Suprapubic skin (tissue), 4 donors: ENCODE measurements at regions not wholly inside any gene's neighbourhood (a gene's known extent, or its start where the extent isn't known, plus 50 kb on each side); places are given as distances from the start of the nearest gene placed in this dataset.
"Not testable (repeated sequence)": the region's sequence is repeated elsewhere in the genome, so short reads cannot be mapped to it uniquely, and the experiment has no call there.

Experiments used
- DNase-seq, 2 donors: peaks; one replicate each; pipeline ENCODE4 v3.0.0-alpha.2; 2019; ENCODE audit warnings: low spot score in 2 of 2
- H3K27ac ChIP-seq: fragments of 200-600 bp; sonication (generic); one replicate; pipeline ENCODE4 v1.5.1; 2019
- H3K27me3 ChIP-seq: fragments of 200-600 bp; sonication (generic); one replicate; pipeline ENCODE4 v1.5.1; 2019
- H3K36me3 ChIP-seq: fragments of 200-600 bp; sonication (generic); one replicate; pipeline ENCODE4 v1.5.1; 2019
- H3K4me1 ChIP-seq: fragments of 200-600 bp; sonication (generic); one replicate; pipeline ENCODE4 v1.5.1; 2019
- H3K4me3 ChIP-seq: fragments of 200-600 bp; sonication (generic); one replicate; pipeline ENCODE4 v1.5.1; 2019; ENCODE audit warnings: mild to moderate bottlenecking
- H3K9me3 ChIP-seq: fragments of 200-600 bp; sonication (generic); one replicate; pipeline ENCODE4 v1.5.1; 2019
- EP300 ChIP-seq: sonication (generic); formaldehyde crosslinking; IDR thresholded peaks from one replicate; pipeline ENCODE4 v1.6.1; 2017; ENCODE audit warnings: antibody characterized with exemption
- POLR2A ChIP-seq, 2 donors: fragments of 450-650 bp; IDR thresholded peaks; one replicate each; pipeline ENCODE4 v1.6.1; 2017; ENCODE audit warnings: antibody characterized with exemption in 2 of 2, mild to moderate bottlenecking in 2 of 2, moderate library complexity in 2 of 2
- POLR2AphosphoS5 ChIP-seq, 3 donors: sonication (generic); formaldehyde crosslinking; IDR thresholded peaks; one replicate each; pipeline ENCODE4 v1.6.1; 2017; ENCODE audit warnings: antibody characterized with exemption in 3 of 3
- WGBS: methylation state at CpG from one replicate; pipeline ENCODE4 v1.1.5; 2018; 5-methylcytosine and 5-hydroxymethylcytosine counted together
- TF ChIP-seq, protein P1 (sequence below), 2 donors: fragments of 200-600 bp in 1 of 2; fragments of 450-650 bp in 1 of 2; sonication (generic) in 1 of 2; IDR thresholded peaks; one replicate each; pipeline ENCODE4 v1.5.1; 2016 to 2019; ENCODE audit warnings: antibody characterized with exemption in 2 of 2, mild to moderate bottlenecking in 1 of 2, moderate library complexity in 1 of 2

DNA sequence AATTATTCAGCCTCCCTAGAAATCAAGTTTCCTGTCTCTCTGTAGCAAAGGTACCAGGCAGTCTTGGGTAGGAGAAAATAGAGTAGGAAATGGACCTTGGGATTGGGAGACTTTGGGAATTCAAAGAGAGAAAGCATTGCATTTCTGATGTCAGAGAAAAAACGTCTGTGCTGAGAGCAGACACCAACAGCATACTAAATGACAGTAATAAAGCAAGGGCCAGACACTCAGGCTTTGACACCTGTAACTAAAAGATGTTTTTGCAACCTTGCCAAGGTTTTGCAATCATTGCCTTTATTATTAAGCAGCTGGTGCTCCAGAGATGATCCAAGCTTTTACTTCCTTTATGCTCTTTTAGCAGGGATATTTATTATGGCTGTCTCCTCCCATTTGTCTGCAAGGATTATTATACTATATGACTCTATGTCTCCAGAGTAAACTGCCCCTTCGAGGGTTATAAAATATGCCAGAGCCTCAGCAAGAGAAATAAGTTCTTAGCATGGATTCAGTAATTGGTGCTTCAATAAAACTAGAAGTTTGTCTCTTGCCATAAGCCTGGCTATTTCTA is 85.2 kb upstream of the GRAMD1B start:
- H3K27me3 ChIP-seq, result no peaks in the 10 kb centered on the region
- H3K4me3 ChIP-seq, result no peak overlapping the region
- TF ChIP-seq POLR2A (IDR thresholded peaks at IDR 0.05) (no peak), POLR2AphosphoS5 (IDR thresholded peaks at IDR 0.05) (no peak), EP300 (no peak)
- TF ChIP-seq, protein P1, sequence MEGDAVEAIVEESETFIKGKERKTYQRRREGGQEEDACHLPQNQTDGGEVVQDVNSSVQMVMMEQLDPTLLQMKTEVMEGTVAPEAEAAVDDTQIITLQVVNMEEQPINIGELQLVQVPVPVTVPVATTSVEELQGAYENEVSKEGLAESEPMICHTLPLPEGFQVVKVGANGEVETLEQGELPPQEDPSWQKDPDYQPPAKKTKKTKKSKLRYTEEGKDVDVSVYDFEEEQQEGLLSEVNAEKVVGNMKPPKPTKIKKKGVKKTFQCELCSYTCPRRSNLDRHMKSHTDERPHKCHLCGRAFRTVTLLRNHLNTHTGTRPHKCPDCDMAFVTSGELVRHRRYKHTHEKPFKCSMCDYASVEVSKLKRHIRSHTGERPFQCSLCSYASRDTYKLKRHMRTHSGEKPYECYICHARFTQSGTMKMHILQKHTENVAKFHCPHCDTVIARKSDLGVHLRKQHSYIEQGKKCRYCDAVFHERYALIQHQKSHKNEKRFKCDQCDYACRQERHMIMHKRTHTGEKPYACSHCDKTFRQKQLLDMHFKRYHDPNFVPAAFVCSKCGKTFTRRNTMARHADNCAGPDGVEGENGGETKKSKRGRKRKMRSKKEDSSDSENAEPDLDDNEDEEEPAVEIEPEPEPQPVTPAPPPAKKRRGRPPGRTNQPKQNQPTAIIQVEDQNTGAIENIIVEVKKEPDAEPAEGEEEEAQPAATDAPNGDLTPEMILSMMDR (IDR thresholded peaks at IDR 0.05), result no peak

DNA sequence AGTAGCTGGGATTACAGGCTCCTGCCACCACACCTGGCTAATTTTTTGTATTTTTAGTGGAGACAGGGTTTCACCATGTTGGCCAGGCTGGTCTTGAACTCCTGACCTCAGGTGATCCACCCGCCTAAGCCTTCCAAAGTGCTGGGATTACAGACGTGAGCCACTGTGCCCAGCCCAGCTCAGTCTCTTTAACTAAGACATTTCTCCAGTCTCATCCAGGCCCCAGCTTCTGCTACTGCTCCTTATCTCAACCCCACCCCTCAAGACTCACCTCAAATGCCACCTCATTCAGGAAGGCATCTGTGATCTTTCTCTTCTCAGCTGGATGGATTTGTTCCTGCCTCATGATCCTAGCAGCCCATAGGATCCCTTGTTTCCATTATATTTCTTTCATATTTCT is 85.9 kb upstream of the GRAMD1B start:
- not testable (repeated sequence) for H3K9me3 ChIP-seq, H3K27ac ChIP-seq, H3K4me3 ChIP-seq, H3K36me3 ChIP-seq, H3K27me3 ChIP-seq, H3K4me1 ChIP-seq, DNase-seq
- WGBS, result 78% methylated on average over 2 of the region's 2 CpGs

More for the DNA sequence above, 85.2 kb upstream of the GRAMD1B start:
- no peaks in the 10 kb centered on the region for H3K9me3 ChIP-seq
- WGBS, result 21% methylated on average over 2 of the region's 2 CpGs
- no peaks in the 10 kb centered on the region for H3K4me1 ChIP-seq
- no peak for DNase-seq
- H3K27ac ChIP-seq, result no peak overlapping the region
- H3K36me3 ChIP-seq, result no peaks in the 10 kb centered on the region

DNA sequence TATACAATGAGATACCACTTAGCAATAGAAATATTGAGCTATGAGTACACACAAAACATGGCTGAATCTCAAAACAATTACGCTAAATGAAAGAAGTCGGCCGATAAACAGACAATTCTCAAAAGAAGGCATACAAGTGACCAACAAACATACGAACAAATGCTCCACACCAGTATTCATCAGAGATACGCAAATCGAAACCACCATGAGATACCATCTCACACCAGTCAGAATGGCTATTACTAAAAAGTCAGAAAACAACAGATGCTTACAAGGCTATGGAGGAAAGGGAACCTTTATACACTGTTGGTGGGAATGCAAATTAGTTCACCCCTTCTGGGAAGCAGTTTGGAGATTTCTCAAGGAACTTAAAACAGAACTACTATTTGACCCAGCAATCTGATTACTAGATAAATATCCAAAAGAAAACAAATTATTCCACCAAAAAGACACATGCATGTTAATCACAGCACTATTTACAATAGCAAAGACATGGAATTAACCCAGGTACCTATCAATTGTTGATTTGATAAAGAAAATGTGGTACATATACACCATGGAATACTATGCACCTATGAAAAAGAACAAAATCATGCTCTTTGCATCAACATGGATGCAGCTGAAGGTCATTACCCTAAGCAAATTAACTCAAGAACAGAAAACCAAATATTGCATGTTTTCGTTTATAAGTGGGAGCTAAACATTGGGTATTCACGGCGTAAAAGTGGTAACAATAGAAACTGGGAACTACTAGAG is 90.9 kb upstream of the GRAMD1B start:
- H3K4me1 ChIP-seq, result no peaks in the 10 kb centered on the region
- TF ChIP-seq POLR2A (IDR thresholded peaks at IDR 0.05) (no peak), EP300 (no peak), POLR2AphosphoS5 (IDR thresholded peaks at IDR 0.05) (no peak)
- TF ChIP-seq, protein P1 (IDR thresholded peaks at IDR 0.05), result no peak
- no peak overlapping the region for H3K4me3 ChIP-seq
- no peaks in the 10 kb centered on the region for H3K9me3 ChIP-seq
- no peak overlapping the region for H3K27ac ChIP-seq
- peaks cover 4% of the 10 kb centered on the region for H3K27me3 ChIP-seq
- no peak for DNase-seq
- no peaks in the 10 kb centered on the region for H3K36me3 ChIP-seq
- WGBS, result 96% methylated on average over 9 of the region's 9 CpGs

DNA sequence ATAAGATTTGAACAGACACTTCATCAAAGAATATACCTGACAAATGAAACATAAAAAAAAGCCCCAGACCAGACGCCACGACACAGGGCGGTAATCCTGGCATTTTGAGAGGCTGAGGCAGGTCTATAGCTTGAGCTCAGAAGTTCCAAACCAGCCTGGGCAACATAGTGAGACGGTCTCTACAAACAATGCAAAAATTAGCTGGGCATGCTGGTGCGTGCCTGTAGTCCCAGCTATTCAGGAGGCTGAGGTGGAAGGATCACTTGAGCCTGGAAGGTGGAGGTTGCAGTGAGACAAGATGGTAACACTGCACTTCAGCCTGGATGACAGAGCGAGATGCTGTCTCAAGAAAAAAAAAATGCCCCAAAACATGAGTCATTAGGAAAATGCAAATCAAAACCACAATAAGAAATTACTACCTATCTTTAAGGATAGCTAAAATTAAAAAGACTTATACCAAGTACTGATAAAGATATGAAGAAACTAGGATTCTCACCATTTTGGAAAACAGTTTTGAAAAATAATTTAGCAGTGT is 91.7 kb upstream of the GRAMD1B start:
- Histone ChIP-seq H3K36me3 (no peaks in the 10 kb centered on the region), H3K4me3 (no peak overlapping the region), H3K9me3 (no peaks in the 10 kb centered on the region), H3K4me1 (no peaks in the 10 kb centered on the region), H3K27ac (no peak overlapping the region), H3K27me3 (peaks cover 4% of the 10 kb centered on the region)
- DNase-seq, result no peak
- WGBS, result 83% methylated on average over 6 of the region's 6 CpGs
- no peak for TF ChIP-seq POLR2AphosphoS5 (IDR thresholded peaks at IDR 0.05)

DNA sequence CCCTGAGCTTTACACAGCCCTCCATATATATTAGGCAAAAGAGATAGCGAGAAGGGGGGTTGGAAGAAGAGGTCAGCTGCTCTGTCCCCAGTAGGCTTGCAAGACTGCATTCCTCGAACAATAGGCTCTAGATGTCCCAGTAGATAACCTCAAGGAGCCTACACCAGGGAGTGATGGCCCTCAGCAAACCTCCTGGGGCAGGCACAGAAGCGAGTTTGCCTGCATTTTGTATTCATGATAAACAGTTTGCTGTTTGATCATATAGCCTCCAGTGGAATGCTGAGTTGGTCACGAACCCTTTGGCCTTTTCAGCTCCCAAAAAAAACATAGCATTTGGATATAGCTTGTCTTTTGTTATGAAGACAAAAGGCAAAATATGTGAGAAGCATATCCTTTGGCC is 95.1 kb upstream of the GRAMD1B start:
- H3K27me3 ChIP-seq, result peaks cover 4% of the 10 kb centered on the region
- 85% methylated on average over 4 of the region's 4 CpGs for WGBS
- no peaks in the 10 kb centered on the region for H3K36me3 ChIP-seq

DNA sequence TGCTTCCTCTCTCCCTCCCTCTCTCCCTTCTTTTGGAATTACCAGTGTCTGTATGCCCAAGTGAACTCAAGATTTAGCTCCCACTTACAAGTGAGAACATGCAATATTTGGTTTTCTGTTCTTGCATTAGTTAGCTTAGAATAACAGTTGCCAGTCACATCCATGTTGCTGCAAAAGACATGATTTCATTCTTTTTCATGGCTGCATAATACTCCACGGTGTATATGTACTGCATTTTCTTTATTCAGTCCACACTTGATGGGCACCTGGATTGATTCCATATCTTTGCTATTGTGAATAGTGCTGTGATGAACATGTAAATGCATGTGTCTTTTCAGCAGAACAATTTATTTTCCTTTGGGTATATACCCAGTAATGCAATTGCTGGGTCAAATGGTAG is 97.5 kb upstream of the GRAMD1B start:
- H3K27ac ChIP-seq, H3K27me3 ChIP-seq, DNase-seq, H3K4me3 ChIP-seq, H3K36me3 ChIP-seq, H3K4me1 ChIP-seq, H3K9me3 ChIP-seq: not testable (repeated sequence)
- 96% methylated on average over 1 of the region's 1 CpG for WGBS

More for the DNA sequence above, 95.1 kb upstream of the GRAMD1B start:
- TF ChIP-seq EP300 (no peak), POLR2A (IDR thresholded peaks at IDR 0.05) (no peak), POLR2AphosphoS5 (IDR thresholded peaks at IDR 0.05) (no peak)
- TF ChIP-seq, protein P1 (IDR thresholded peaks at IDR 0.05), result no peak
- H3K4me1 ChIP-seq, result no peaks in the 10 kb centered on the region
- no peak for DNase-seq
- no peak overlapping the region for H3K27ac ChIP-seq
- H3K9me3 ChIP-seq, result no peaks in the 10 kb centered on the region
- H3K4me3 ChIP-seq, result no peak overlapping the region
